HG03103 (cell line): ENCODE measurements at regions not wholly inside any gene's neighbourhood (a gene's known extent, or its start where the extent isn't known, plus 50 kb on each side); places are given as distances from the start of the nearest gene placed in this dataset.
A peak's percentile ranks its signal among the peaks of the same experiment; 100 is the strongest.
"Not testable (repeated sequence)": the region's sequence is repeated elsewhere in the genome, so short reads cannot be mapped to it uniquely, and the experiment has no call there.

ENCODE experiments used
- ATAC-seq: cut with Tn5 transposase; IDR thresholded peaks from one replicate; pipeline ENCODE4 v1.9.1; 2021; ENCODE audit warnings: low read depth; ENCODE audit not compliant: unreplicated experiment

DNA sequence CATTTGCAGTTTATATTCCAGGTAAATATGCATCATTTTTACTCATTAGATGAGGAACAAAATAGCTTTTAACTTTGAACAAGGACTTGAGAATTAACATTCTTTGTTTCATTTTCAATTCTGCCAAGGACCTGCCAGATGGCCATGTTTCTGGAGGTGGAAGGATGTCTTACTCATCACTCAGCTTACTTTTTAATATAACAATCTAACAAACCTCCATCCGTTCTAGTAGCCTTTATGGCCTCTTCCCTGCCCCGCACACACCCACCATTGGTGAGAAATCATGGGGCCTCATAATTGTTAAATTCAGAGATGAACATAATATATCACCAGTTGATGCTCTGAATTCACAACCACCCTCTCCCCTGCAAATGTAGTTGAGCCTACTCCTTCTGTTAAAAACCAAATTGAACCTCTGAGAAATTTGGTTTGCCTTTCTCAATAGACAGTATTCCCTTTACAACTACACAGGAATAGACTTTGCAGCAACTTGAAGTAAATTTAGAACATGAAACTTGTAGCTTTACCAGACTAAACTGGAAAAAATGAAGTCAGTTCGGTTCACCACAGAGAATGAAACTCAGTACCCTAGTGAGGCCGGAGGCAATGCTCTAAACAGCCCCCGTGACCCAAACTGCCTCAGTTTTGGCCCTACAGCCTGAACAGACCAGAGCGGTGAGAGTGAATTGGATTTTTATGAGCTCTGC is 50.1 kb upstream of the ACSL4 start:
- peak; percentile 85 for ATAC-seq

DNA sequence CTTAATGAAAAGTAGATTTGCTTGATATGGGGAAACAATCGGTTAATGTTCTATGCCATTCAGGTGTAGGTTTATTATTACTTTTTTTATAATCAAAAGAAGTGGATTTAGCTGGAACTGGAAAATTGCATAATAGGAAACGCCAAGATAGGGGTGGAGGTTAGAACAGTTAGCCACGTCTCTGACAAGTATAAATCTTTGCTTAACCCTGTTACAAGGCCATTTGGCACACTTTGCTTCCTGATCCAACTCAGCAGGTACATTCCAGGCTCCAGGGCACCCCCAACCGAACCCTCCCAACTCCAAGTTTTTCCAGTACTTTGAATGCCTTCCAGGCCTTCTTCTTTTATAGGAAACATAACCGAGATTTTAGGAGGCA is 50.6 kb upstream of the ACSL4 start:
- no peak for ATAC-seq

DNA sequence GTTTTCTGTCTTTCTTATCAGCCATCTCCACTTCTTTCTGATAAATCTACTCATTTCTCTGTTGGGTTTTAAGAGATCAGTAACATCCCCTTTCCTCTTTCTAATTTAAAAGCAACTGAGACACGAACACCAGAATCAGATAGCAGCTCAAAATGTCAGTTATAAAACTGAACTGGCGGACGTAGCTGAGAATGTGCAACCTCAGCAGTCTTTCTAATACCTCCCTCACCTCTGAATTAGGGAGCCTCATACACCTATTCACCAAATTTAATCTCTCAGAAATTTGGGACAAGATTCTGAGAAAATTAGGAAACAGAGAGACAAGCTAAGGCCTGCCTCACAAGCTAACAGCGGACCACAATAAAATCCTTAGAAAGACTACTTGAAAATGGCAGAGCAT is 52.0 kb upstream of the ACSL4 start:
- ATAC-seq = no peak

DNA sequence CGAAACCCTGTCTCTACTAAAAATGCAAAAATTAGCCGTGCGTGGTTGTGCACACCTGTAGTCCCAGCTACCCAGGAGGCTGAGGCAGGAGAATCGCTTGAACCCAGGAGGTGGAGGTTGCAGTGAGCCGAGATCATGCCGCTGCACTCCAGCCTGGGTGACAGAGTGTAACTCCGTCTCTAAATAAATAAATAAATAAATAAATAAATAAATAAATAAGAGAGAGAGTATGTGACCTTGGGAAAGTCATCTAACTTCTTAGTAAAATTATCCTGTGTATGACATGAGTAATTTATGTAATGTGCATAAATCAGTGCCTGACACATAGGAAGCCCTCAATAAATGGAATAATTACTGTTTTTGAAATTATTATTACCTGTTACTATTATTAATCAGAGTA is 57.5 kb upstream of the ACSL4 start:
- ATAC-seq = not testable (repeated sequence)

DNA sequence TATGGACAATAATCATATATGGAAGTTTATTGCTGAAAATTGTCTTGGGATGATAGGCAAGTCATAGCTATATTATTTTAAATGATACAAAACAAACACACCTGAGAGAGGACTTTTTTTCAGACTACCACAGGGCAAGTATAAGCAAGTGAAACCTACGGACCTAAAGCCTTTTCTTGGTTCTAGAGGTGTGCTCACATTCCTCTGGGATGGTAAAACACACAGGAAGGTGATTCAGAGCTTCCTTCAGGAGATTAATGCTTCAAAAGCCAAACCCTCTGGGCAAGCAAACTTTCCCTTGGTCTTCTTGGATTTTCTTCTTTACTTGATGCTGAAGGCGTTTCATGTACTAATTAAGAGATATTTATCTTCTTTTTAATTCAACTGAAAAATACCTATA is 60.1 kb upstream of the ACSL4 start:
- no peak for ATAC-seq

DNA sequence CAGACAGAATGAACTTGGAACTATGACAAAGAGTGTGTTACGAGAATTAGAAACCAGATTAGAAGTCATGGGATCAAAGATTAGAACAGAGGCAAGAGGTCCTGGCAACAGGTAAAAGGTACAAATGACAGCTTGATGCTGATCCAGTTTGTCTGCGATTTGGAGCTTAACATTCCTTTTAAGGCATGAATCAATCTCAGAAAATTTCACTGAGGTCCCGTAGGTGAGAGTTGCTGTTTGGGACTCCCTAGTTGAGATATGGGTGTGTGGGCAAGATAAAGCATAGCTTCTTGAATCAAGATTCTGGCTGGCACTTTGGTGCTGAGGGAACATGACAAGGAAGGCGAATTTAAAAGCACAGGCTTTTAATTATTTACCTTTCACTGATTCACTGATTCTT is 62.6 kb upstream of the ACSL4 start:
- ATAC-seq = no peak

DNA sequence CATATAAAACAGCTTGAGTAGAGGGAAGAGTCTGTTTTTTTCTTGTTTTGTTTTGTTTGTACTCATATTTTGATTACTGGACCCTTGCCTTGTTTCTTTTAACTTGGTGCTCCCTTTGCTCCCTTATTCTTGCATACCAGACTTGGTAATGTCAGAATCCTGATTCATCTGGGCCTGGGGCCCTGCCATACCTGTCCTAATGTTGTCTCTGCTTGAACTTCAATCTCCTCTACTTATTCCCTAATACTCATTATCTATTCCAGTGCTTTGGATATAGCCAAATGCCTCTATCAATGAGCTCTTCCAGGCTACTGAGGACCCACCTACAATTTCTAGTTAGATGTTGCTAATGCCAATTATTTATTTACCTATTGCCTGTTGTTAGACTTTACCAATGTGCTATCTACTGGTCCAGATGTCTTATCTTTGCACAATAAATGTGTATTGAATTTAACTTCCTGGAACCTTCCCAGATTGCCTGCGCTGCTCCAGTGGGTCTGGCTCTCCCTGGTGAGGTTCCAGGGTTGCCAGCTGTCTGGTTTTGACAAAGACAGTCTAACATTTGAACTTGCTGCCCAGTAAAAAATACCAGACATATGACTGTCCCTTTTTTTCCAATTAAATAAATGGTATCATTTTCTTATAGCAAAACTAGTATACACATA is 64.4 kb upstream of the ACSL4 start:
- no peak for ATAC-seq

DNA sequence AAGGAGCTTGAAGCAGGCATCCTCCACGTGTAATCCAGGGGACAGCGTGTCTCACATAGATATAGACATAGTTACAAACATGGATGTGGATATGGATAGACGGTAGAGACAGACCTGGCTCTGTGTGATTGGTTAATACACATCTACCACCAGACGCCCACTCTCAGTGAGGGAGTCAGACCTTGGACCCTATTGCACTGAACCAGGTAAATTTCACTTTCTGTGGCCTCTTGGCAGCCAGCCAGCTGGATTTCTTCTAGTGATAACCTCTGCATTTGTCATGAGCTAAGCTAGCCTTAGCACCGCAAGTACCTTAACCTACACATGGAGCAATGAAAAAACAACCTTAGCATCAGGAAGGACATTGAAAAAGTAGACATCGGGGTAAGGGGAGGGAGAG is 79.2 kb upstream of the ACSL4 start:
- no peak for ATAC-seq

DNA sequence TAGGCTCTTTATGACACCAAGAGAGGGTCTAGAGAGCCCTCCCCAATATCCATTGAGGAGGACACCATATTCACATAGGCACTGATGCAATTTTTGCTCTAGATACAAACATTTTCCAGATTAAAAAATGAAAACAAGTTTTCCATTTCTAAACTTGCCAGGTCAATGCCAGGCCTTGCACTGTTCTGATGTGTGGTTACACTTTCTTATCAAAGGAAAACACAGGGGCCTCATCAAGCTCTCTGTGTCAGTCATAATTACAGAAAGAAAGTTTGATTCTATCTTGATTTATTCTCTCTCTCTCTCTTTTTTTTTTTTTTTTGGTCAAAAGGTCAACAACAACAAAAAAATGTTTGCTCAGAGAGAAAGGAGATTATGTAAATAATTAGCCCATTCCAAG is 80.2 kb upstream of the ACSL4 start:
- ATAC-seq = no peak

DNA sequence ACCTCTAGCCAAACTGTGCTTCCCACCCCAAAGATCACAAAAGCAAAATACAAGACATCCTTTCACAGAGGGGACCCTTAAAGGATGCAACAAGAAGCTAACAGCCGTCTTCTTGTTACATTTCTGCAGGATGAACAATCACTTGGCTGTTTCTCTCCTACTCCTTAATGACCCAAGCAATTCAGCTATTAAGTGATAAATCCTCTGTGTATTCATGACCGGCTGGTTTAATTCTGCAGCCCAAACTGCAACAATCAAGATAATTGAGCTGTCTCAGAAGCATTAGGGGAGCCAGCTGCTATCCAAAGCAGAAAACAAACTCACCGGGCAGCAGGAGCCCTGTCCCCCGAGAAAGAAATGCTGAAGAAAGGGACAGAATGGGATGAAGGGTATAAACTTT is 85.9 kb upstream of the ACSL4 start:
- ATAC-seq = no peak

DNA sequence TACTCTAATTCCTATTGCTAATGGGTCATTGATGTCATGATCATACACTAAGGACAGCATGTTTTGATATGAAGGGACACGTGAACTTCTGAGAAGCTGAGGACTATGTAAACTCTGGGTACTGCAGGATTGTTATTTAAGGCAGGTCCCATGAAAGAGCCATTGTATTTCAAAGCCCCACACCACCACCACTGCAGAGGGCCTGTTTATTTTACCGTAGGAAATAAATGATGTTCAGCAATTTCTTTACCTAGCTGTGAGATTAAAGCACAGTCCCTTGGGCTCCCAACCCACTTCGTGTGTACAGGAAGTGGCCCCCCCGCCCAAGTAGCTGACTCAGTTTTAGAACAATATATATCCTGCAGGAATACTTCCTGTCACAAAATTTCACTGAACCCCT is 89.8 kb upstream of the ACSL4 start:
- ATAC-seq = no peak

DNA sequence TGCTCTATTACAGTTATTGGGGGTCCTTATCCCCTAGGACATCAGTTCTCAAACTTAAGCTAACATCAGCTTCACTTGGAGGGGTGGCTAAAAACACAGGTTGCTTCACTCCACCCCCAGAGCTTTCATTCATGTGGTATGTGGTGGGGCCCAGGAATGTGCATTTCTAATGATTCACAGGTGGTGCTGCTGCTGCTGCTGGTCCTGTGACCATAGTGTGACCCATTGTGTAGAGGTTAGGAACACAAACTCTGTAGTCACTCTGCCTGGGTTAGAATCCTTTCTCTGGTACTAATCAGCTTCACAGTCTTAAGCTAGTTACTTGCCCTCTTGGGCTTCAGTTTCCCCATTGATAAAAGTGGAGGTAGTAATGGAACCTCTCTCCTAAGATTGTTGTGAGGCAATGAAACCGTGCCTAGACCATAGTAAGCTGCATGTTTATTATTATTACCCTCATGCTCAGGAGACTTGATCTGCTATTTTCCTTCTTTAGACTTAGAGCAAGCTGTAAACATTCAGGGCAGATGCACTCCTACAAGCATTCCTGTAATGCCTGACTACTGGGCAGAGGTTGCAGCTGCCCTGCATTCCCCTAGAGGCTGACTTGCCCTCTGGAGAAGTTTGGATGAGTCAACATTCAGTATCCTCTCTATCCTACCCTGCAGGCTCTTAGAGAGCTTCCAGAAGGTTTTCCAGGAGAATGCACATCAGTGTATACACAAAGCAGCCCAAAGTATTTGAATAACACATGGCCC is 94.1 kb upstream of the ACSL4 start:
- no peak for ATAC-seq

DNA sequence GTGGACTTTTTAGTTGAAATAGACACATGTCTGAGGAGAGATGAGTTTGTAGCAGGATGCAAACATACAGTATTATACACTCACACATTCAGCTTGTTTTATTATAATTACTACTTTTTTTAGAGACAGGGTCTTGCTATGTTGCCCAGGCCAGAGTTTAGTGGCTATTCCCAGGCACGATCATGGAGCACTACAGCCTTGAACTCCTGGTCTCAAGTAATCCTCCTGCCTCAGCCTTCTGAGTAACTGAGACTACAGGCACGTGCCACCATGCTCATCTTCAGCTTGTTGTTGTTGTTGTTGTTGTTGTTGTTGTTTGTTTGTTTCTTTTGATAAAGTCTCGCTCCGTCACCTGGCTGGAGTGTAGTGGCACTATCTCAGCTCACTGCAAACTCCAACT is 94.7 kb upstream of the ACSL4 start:
- ATAC-seq = no peak

DNA sequence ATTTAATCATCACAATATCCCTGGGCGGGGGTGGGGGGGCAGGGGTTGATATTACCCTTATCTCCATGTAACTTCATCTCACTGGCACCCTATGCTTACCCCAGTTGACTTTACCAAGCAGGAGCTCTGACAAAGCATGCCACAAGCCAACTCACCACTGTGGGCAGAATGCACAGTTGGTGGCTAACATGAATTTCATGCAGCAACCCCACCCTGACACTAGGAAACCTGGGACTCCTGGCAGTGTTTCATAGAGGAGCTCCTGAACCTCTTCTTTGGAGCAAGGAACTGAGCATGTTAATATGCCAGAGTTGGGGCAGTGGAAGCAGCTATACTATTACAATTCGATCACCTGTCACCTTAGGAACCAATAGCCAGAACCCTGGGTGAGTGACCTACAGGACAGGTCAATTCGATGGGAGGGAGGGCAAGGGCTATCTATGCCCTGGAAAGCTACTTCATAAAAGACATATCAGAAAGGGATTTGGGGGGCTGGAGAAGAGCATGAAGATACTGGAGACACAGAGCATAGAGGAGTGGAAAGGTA is 97.2 kb upstream of the ACSL4 start:
- ATAC-seq = no peak

DNA sequence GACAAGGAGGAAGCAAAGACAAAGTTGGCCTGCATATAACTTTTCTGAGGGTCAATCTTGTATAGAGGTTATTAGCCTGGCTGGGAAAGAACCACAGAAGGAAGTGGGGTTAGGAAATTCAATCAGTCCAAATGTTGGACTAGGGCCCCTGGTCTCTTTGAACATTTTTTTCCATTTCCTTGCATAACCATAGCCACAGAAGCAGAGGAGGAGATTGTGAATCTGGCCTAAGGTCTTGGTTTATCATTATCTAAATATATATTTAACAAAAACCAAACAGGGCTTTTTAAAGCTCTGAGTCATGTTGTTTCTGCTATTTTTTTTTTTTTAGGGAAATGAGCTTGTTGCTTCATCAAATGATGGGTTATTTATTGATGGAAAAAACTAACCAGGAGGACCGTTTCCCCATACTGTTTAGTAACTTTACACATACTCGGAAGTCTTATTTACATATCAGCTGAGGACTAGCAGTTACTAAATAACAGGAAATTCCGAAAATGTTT is 97.7 kb upstream of the ACSL4 start:
- ATAC-seq = no peak

DNA sequence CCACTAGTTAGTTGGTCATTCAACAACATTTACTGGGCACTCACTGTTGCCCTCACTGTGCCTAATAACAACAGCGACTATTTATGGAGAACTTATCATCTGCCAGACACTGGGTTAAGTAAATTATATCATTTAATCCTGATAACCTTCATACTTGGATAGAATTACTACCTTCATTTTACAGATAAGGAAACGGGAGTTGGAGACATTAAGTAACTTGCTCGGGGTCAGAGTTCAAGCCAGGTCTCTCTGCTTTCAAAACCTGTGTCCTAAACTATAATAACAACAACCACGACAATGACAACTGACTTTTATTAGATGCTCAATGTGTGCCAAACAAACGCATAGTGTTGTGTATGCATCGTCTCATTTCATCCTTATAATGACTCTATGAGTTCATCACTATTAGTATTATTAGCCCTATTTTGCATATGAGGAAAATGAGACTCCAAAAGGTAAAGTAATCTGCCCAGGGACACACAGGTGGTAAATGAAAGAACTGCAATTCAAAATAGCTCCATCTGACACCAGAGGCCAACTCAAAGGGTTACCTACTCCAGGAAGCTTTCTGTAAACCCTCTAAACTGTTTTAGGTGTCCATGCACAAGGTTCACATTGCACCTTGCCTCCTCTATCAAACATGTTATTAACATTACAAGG is 98.4 kb upstream of the ACSL4 start:
- no peak for ATAC-seq

DNA sequence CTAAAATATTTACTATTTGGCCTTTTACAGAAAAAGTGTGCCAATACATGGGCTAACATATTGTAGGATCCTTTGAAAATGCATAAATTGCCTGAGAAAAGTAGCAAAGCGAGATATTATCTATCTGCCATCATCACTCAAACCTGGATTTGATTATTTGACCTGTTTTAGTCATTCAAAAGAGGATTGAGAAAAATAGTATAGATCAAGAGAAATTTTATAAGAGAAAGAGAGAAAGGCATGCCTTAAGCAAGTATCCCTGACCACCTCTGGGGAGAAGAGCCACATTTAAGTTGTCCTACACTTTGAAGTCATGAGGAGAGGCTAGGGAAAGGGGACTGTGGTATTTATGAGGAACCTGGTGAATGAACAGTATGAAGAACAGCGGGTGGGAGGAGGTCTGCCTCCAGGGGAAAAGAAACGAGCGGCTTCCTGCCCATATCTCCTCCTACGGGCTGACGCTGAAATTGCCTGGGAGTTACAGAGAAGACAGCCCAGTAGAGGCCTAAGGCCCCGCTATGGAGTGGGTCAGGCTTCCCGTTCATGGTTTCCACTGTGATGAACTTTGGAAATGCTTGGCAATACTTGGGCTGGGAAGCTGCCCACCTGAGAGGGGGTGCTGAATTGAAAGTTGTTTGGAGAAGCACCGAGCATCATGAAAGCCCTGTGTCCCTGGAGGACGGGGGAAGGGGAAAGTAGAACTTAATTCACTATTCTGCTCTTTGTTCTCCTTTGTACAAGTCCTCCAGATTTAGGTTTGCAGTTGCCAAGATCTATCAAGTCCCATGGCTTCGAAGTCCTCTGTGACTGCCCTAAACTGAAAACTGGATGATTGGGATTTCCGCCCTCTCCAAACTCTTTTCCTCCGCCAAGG is 106.9 kb upstream of the ACSL4 start:
- ATAC-seq = no peak

DNA sequence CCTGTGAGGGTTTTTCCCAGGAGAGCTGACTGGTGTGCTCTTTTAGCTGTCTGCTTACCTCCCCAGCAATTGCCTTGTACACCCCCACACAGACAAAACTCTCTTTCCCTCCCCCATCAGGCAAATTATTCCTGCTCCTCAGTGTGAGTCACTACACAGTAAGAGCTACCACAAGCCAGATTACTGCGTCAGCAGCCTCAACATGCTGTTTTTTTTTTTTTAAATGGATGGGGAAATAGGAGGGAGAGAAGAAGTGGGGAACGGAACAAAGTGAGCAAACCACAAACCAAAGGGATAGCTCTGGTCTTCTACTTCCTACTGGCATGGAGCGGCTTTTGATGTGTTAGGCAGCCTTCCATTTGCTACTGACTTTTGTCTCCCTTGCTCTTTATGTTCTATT is 107.5 kb upstream of the ACSL4 start:
- ATAC-seq = no peak

DNA sequence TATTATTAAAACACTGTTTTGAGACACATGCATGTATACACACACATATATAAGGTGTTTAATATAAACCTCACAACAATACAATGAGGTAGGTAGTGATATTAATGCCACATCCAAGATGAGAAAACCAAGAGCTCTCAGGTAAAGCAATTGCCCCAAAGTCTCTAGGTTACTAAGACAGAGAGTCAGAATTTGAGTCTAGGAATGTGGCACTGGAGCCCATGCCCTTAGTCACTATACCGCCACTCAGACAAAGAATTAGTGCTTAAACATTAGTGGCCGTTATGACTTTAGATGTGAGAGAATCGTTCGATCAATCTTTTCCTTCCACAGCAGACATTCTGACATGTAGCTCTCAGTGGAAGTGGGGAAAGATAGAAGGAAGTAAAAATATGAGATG is 108.2 kb upstream of the ACSL4 start:
- no peak for ATAC-seq
